H9 (cell line): ENCODE measurements at regions not wholly inside any gene's neighbourhood (a gene's known extent, or its start where the extent isn't known, plus 50 kb on each side); places are given as distances from the start of the nearest gene placed in this dataset.
"Not testable (repeated sequence)": the region's sequence is repeated elsewhere in the genome, so short reads cannot be mapped to it uniquely, and the experiment has no call there.

ENCODE experiments used
- DNase-seq: peaks from one replicate; pipeline ENCODE4 v3.0.0-alpha.2; 2017
- H2AFZ ChIP-seq: one replicate; pipeline ENCODE4 v1.6.1; 2013; ENCODE audit warnings: mild to moderate bottlenecking, low read length, control low read depth, moderate library complexity
- H2AK5ac ChIP-seq: 2 replicates; pipeline ENCODE4 v1.6.1; 2013; ENCODE audit warnings: low read length, control low read depth, mixed read lengths; ENCODE audit not compliant: insufficient read length
- H2BK120ac ChIP-seq: one replicate; pipeline ENCODE4 v1.6.1; 2013; ENCODE audit warnings: low read depth, mild to moderate bottlenecking, low read length, control low read depth, inconsistent platforms; ENCODE audit not compliant: poor library complexity, severe bottlenecking
- H2BK12ac ChIP-seq: 2 replicates; pipeline ENCODE4 v1.6.1; 2013; ENCODE audit warnings: low read length, control low read depth, mixed read lengths, low read depth; ENCODE audit not compliant: insufficient read length
- H2BK15ac ChIP-seq: 2 replicates; pipeline ENCODE4 v1.6.1; 2013; ENCODE audit warnings: low read depth, low read length, control low read depth
- H2BK20ac ChIP-seq: one replicate; pipeline ENCODE4 v1.6.1; 2013; ENCODE audit warnings: low read depth, mild to moderate bottlenecking, low read length, control low read depth, inconsistent platforms; ENCODE audit not compliant: poor library complexity, severe bottlenecking
- H2BK5ac ChIP-seq: 2 replicates; pipeline ENCODE4 v1.6.1; 2013; ENCODE audit warnings: low read length, control low read depth, mixed read lengths; ENCODE audit not compliant: insufficient read length
- H3K14ac ChIP-seq: 2 replicates; pipeline ENCODE4 v1.6.1; 2013; ENCODE audit warnings: low read length, control low read depth; ENCODE audit not compliant: insufficient read depth
- H3K18ac ChIP-seq: 2 replicates; pipeline ENCODE4 v1.6.1; 2013; ENCODE audit warnings: low read depth, mild to moderate bottlenecking, mixed read lengths, low read length, control low read depth; ENCODE audit not compliant: insufficient read length
- H3K23ac ChIP-seq: 2 replicates; pipeline ENCODE4 v1.6.1; 2013; ENCODE audit warnings: low read length, control low read depth, mixed read lengths, low read depth; ENCODE audit not compliant: insufficient read length
- H3K23me2 ChIP-seq: 2 replicates; pipeline ENCODE4 v1.6.1; 2013; ENCODE audit warnings: low read depth, mild to moderate bottlenecking, mixed read lengths, low read length, control low read depth; ENCODE audit not compliant: insufficient read length, poor library complexity, severe bottlenecking
- H3K27ac ChIP-seq: 2 replicates; pipeline ENCODE4 v1.5.1; 2013; ENCODE audit warnings: low read length, control low read depth, mixed read lengths, low read depth; ENCODE audit not compliant: insufficient read length
- H3K27me3 ChIP-seq: 2 replicates; pipeline ENCODE4 v1.6.1; 2013; ENCODE audit warnings: low read length, control low read depth, inconsistent platforms; ENCODE audit not compliant: insufficient read depth
- H3K4ac ChIP-seq: 2 replicates; pipeline ENCODE4 v1.6.1; 2013; ENCODE audit warnings: low read depth, mild to moderate bottlenecking, control low read depth, inconsistent platforms, low read length, moderate library complexity
- H3K4me1 ChIP-seq: 2 replicates; pipeline ENCODE4 v1.6.1; 2013; ENCODE audit warnings: low read length, control low read depth, inconsistent platforms; ENCODE audit not compliant: insufficient read depth
- H3K4me2 ChIP-seq: 2 replicates; pipeline ENCODE4 v1.6.1; 2013; ENCODE audit warnings: low read length, control low read depth, mixed read lengths; ENCODE audit not compliant: insufficient read length, insufficient read depth
- H3K56ac ChIP-seq: 2 replicates; pipeline ENCODE4 v1.6.1; 2013; ENCODE audit warnings: low read depth, mild to moderate bottlenecking, mixed read lengths, low read length, control low read depth; ENCODE audit not compliant: insufficient read length
- H3K79me1 ChIP-seq: 2 replicates; pipeline ENCODE4 v1.6.1; 2013; ENCODE audit warnings: low read depth, mild to moderate bottlenecking, moderate library complexity, low read length, control low read depth, inconsistent platforms; ENCODE audit not compliant: insufficient read depth, poor library complexity, severe bottlenecking
- H3K79me2 ChIP-seq: 2 replicates; pipeline ENCODE4 v1.6.1; 2013; ENCODE audit warnings: low read length, control low read depth, inconsistent platforms; ENCODE audit not compliant: insufficient read depth
- H3K9ac ChIP-seq: 2 replicates; pipeline ENCODE4 v1.6.1; 2013; ENCODE audit warnings: low read length, control low read depth, mixed read lengths; ENCODE audit not compliant: insufficient read length; ENCODE audit errors: extremely low read depth
- H3K9me3 ChIP-seq: one replicate; pipeline ENCODE4 v1.6.1; 2013; ENCODE audit warnings: low read depth, low read length, inconsistent platforms; ENCODE audit not compliant: control insufficient read depth
- H3T11ph ChIP-seq: one replicate; pipeline ENCODE4 v1.6.1; 2013; ENCODE audit warnings: mild to moderate bottlenecking, low read length, control low read depth, inconsistent platforms
- H4K20me1 ChIP-seq: one replicate; pipeline ENCODE4 v1.6.1; 2013; ENCODE audit not compliant: control insufficient read depth, insufficient read length, insufficient read depth
- H4K5ac ChIP-seq: 2 replicates; pipeline ENCODE4 v1.6.1; 2013; ENCODE audit warnings: low read depth, mild to moderate bottlenecking, mixed read lengths, low read length, control low read depth; ENCODE audit not compliant: insufficient read length
- H4K8ac ChIP-seq: replicated peaks from 2 replicates; pipeline ENCODE4 v1.6.1; 2013; ENCODE audit warnings: low read length, control low read depth, mixed read lengths, low read depth; ENCODE audit not compliant: insufficient read length
- H4K91ac ChIP-seq: 2 replicates; pipeline ENCODE4 v1.6.1; 2013; ENCODE audit warnings: low read depth, mild to moderate bottlenecking, moderate library complexity, mixed read lengths, low read length, control low read depth; ENCODE audit not compliant: insufficient read length
- H3K27ac Mint-ChIP-seq, 3 experiments: 2 replicates in 2 of 3; 3 replicates in 1 of 3; pipeline ENCODE4 v1.8.0; 2020 to 2021; ENCODE audit warnings: mixed read lengths in 3 of 3, mild to moderate bottlenecking in 1 of 3, moderate library complexity in 1 of 3
- H3K27me3 Mint-ChIP-seq: 2 replicates; pipeline ENCODE4 v1.8.0; 2021; ENCODE audit warnings: low read depth, mild to moderate bottlenecking, moderate library complexity, mixed read lengths
- H3K36me3 Mint-ChIP-seq, 3 experiments: 2 replicates in 2 of 3; 3 replicates in 1 of 3; pipeline ENCODE4 v1.8.0; 2020 to 2021; ENCODE audit warnings: low read depth in 3 of 3, mixed read lengths in 3 of 3; ENCODE audit not compliant: insufficient read depth in 1 of 3
- H3K4me1 Mint-ChIP-seq, 2 experiments: 2 replicates each; pipeline ENCODE4 v1.8.0; 2020; ENCODE audit warnings: mixed read lengths in 2 of 2
- H3K4me3 Mint-ChIP-seq, 2 experiments: 2 replicates in 1 of 2; 3 replicates in 1 of 2; pipeline ENCODE4 v1.8.0; 2020 to 2021; ENCODE audit warnings: mild to moderate bottlenecking in 2 of 2, mixed read lengths in 2 of 2, moderate library complexity in 1 of 2
- H3K9me3 Mint-ChIP-seq, 2 experiments: 2 replicates in 1 of 2; 3 replicates in 1 of 2; pipeline ENCODE4 v1.8.0; 2020; ENCODE audit warnings: mild to moderate bottlenecking in 2 of 2, mixed read lengths in 2 of 2, moderate library complexity in 1 of 2
- WGBS: extraction: QIAGEN DNeasy Blood & Tissue Kit; methylation state at CpG from one replicate; pipeline ENCODE4 v1.1.7; 2013; ENCODE audit warnings: missing lambda C conversion rate, low lambda C conversion rate, mixed read lengths; ENCODE audit not compliant: insufficient read length; ENCODE audit errors: extremely low coverage; 5-methylcytosine and 5-hydroxymethylcytosine counted together
- TF ChIP-seq, protein P1 (sequence below): fragments of 200-600 bp; sonication (generic); conservative IDR thresholded peaks from 3 replicates; pipeline ENCODE4 v1.8.0; 2021; ENCODE audit warnings: antibody characterized with exemption, mild to moderate bottlenecking

- no peaks in the 10 kb centered on the region for H3K23me2 ChIP-seq
- Mint-ChIP-seq H3K36me3 (peaks cover 4 to 12% (median 5%) of the 10 kb centered on the region in 3 experiments; a peak in 4 of 7 replicates), H3K4me3 (no peak overlapping the region), H3K4me1 (no peaks in the 10 kb centered on the region), H3K9me3 (peaks cover 0 to 4% of the 10 kb centered on the region in 2 experiments; a peak in 1 of 5 replicates), H3K27me3 (no peaks in the 10 kb centered on the region), H3K27ac (no peak overlapping the region)
- H2AFZ ChIP-seq: no peak overlapping the region
- no peak overlapping the region for H4K5ac ChIP-seq
- no peak overlapping the region for H2AK5ac ChIP-seq
- no peak overlapping the region for H3K23ac ChIP-seq
- H3K56ac ChIP-seq: no peak overlapping the region
- H3K4ac ChIP-seq: no peak overlapping the region
- no peak overlapping the region for H2BK15ac ChIP-seq
- H3T11ph ChIP-seq: no peak overlapping the region
- no peaks in the 10 kb centered on the region; the same call in 1 of the 2 replicates for H3K79me2 ChIP-seq
- no CpG with 5 or more reads among the region's 2 CpGs for WGBS
- no peaks in the 10 kb centered on the region for H3K9me3 ChIP-seq
- H3K14ac ChIP-seq: no peak overlapping the region
- no peak for DNase-seq
- no peak overlapping the region for H3K4me2 ChIP-seq
- H4K91ac ChIP-seq: no peak overlapping the region
- no peak overlapping the region for H3K18ac ChIP-seq
- H3K27ac ChIP-seq: no peak overlapping the region
- H4K8ac ChIP-seq: no peak overlapping the region
- no peak overlapping the region for H2BK12ac ChIP-seq
- H3K79me1 ChIP-seq: no peaks in the 10 kb centered on the region
- TF ChIP-seq, protein P1, sequence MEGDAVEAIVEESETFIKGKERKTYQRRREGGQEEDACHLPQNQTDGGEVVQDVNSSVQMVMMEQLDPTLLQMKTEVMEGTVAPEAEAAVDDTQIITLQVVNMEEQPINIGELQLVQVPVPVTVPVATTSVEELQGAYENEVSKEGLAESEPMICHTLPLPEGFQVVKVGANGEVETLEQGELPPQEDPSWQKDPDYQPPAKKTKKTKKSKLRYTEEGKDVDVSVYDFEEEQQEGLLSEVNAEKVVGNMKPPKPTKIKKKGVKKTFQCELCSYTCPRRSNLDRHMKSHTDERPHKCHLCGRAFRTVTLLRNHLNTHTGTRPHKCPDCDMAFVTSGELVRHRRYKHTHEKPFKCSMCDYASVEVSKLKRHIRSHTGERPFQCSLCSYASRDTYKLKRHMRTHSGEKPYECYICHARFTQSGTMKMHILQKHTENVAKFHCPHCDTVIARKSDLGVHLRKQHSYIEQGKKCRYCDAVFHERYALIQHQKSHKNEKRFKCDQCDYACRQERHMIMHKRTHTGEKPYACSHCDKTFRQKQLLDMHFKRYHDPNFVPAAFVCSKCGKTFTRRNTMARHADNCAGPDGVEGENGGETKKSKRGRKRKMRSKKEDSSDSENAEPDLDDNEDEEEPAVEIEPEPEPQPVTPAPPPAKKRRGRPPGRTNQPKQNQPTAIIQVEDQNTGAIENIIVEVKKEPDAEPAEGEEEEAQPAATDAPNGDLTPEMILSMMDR: no peak
- H3K4me1 ChIP-seq: no peaks in the 10 kb centered on the region
- no peak overlapping the region for H2BK120ac ChIP-seq
- no peak overlapping the region for H3K9ac ChIP-seq
- no peak overlapping the region for H2BK20ac ChIP-seq
- H2BK5ac ChIP-seq: no peak overlapping the region
- no peaks in the 10 kb centered on the region for H4K20me1 ChIP-seq
- H3K27me3 ChIP-seq: no peaks in the 10 kb centered on the region
Observed at GRCh38 chr3:135432402-135432801, 533.1 kb upstream of the PPP2R3A start.

- H3K9me3 ChIP-seq, H3K4ac ChIP-seq, H3K27me3 Mint-ChIP-seq, H2BK15ac ChIP-seq, H4K8ac ChIP-seq, H3K23me2 ChIP-seq, H3K9me3 Mint-ChIP-seq, H2BK12ac ChIP-seq, H3K23ac ChIP-seq, H2BK20ac ChIP-seq, H3K27ac ChIP-seq, H4K20me1 ChIP-seq, H3T11ph ChIP-seq, H2BK5ac ChIP-seq, H4K91ac ChIP-seq, H3K79me1 ChIP-seq, H3K27me3 ChIP-seq, H2BK120ac ChIP-seq, H2AFZ ChIP-seq, H2AK5ac ChIP-seq, H3K56ac ChIP-seq, H3K79me2 ChIP-seq, H4K5ac ChIP-seq, H3K4me1 ChIP-seq: not testable (repeated sequence)
- peak; percentile 57 for DNase-seq
- peak overlapping the region in 2 of 3 experiments; percentile 98; a peak in 4 of 7 replicates for H3K27ac Mint-ChIP-seq
- Histone ChIP-seq H3K18ac (peak overlapping the region; percentile 95), H3K14ac (peak overlapping the region; percentile 90; the same call in 1 of the 2 replicates), H3K9ac (peak overlapping the region; percentile 91), H3K4me2 (peak overlapping the region; percentile 64)
- H3K36me3 Mint-ChIP-seq: peaks cover 7 to 12% (median 9%) of the 10 kb centered on the region in 3 experiments; a peak in 5 of 7 replicates
- H3K4me1 Mint-ChIP-seq: peaks cover 10 to 15% of the 10 kb centered on the region in 2 experiments; a peak in 3 of 4 replicates
- peak overlapping the region; percentile 93 to 94 for H3K4me3 Mint-ChIP-seq
- no CpG with 5 or more reads among the region's 18 CpGs for WGBS
Observed at GRCh38 chr3:135438889-135439597, 526.5 kb upstream of the PPP2R3A start.
